HG03342 (cell line): ENCODE measurements at regions not wholly inside any gene's neighbourhood (a gene's known extent, or its start where the extent isn't known, plus 50 kb on each side); places are given as distances from the start of the nearest gene placed in this dataset.
"Not testable (repeated sequence)": the region's sequence is repeated elsewhere in the genome, so short reads cannot be mapped to it uniquely, and the experiment has no call there.

Experiments
- ATAC-seq: cut with Tn5 transposase; IDR thresholded peaks from one replicate; pipeline ENCODE4 v1.9.1; 2021; ENCODE audit warnings: mild to moderate bottlenecking, moderate library complexity; ENCODE audit not compliant: unreplicated experiment

GRCh38 chr1:761791-762190, 75.3 kb upstream of the OR4F16 start:
- not testable (repeated sequence) for ATAC-seq

DNA sequence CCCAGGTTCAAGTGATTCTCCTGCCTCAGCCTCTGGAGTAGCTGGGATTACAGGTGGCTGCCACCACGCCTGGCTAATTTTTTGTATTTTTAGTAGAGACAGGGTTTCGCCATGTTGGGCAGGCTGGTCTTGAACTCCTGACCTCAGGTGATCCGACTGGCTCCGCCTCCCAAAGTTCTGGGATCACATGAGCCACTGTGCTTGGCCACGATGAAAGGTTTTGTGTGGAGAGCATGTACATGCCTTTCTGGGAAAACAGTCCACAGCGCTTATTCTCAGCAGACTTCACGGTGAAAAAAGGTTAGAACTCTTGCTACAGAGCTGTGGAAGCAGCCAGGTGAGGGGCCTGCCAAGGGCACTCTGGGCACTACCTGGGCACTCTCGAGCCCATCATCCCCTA, 85.0 kb upstream of the OR4F16 start:
- not testable (repeated sequence) for ATAC-seq

- not testable (repeated sequence) for ATAC-seq
These were observed 91.2 kb upstream of the OR4F16 start for GRCh38 chr1:777480-778180.

GRCh38 chr1:778451-779278, 92.2 kb upstream of the OR4F16 start:
- ATAC-seq, result peak; percentile 100

GRCh38 chr1:779621-780020, 93.2 kb upstream of the OR4F16 start:
- ATAC-seq, result not testable (repeated sequence)

GRCh38 chr1:788835-789234, 102.4 kb upstream of the OR4F16 start:
- ATAC-seq, result no peak

GRCh38 chr1:789606-790005, 103.2 kb upstream of the OR4F16 start:
- not testable (repeated sequence) for ATAC-seq

DNA sequence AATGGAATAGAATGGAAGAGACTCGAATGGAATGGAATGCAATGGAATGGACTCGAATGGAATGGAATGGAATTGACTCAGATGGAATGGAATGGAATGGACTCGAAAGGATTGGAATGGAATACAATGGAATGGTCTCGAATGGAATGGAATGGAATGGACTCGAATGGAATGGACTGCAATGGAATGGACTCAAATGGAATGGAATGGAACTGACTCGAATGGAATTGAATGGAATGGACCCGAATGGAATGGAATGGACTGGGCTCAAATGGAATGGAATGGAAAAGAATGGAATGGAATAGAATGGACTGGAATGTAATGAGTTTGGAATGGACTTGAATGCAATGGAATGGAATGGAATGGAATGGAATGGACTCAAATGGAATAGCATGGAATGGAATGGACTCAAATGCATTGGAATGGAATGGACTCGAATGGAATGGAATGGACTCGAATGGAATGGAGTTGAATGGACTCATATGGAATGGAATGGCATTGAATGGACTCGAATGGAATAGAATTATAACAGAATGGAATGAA, 104.0 kb upstream of the OR4F16 start:
- ATAC-seq, result not testable (repeated sequence)

GRCh38 chr1:794310-794709, 107.9 kb upstream of the OR4F16 start:
- ATAC-seq, result not testable (repeated sequence)

- ATAC-seq, result not testable (repeated sequence)
These were observed 108.6 kb upstream of the OR4F16 start for GRCh38 chr1:794918-795584.

DNA sequence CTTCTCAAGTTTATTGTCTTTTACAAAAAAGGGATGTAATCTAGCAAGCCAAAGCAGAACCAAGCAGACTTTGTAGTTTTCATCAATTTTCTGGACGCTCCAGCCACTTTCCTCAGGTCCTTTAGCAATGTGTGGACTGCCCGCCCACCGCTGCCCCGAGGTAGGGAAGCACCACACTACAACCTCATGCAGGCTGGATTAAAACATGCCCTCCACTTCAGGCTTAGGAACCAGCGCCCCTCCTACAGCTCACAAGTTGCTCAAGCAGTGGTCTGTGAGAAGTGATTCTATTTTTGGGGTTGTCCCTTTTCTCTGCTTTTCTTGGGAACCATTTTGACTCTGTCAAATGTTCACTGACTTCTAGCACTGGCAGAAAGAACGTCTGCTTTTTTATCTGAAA, 111.2 kb upstream of the OR4F16 start:
- ATAC-seq, result not testable (repeated sequence)

DNA sequence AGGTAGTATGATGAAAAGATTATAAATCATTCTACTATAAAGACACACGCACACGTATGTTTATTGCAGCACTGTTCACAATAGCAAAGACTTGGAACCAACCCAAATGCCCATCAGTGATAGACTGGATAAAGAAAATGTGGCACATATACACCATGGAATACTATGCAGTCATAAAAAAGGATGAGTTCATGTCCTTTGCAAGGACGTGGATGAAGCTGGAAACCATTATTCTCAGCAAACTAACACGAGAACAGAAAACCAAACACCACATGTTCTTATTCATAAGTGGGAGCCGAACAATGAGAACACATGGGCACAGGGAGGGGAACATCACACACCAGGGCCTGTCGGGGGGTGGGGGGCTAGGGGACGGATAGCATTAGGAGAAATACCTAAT, 113.9 kb upstream of the OR4F16 start:
- not testable (repeated sequence) for ATAC-seq

GRCh38 chr1:804378-805115, 118.1 kb upstream of the OR4F16 start:
- peak; percentile 71 for ATAC-seq

DNA sequence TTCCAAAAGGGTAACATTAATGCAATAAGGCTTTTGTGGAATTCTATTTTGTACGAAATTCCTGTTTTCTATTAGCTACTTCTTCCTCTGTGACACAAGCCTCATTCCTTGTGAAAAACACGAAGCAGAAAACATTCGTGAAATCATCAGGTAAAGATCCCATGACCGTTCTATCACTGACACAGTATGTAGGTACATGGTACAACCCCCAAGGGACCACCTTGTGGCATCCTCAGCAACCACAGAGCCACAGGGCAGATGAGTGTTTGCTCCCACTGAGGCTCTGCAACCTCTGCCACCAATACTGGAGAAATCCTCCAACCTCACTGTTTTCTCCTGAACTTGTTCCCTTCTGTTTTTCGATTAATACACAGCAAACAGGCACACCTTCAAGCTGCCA, 118.4 kb upstream of the SAMD11 start:
- not testable (repeated sequence) for ATAC-seq

- ATAC-seq, result not testable (repeated sequence)
These were observed 116.7 kb upstream of the SAMD11 start for GRCh38 chr1:807066-807465.

DNA sequence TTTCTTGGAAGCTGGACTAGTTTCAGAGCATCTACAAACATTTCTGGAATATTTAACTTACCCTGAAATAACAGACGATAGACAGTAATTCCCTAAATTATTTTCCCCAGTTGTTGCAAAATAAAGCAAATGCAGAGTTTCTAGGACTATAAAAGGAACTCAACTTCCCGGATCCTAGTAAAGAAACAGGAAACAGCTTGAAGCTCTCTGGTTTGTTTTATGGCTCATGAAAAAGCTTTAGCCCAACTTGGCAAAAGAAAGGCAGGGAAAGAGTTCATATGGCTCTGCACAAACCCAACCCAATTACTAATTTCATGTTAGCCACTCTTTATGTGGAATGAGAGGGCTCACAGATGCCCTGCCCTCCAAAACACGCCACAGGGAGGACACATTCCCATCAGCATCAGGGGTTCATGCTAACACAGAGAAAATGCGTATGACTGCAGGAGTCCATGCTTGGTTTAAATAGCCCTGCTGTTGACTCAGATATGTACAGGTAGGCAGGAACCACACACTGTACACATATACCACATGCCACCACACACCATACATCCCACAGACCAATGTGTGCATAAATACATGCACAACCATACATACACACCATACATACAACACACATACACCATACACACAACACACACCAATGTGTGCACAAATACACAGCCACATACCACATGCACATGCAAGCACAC, 115.9 kb upstream of the SAMD11 start:
- ATAC-seq, result not testable (repeated sequence)

DNA sequence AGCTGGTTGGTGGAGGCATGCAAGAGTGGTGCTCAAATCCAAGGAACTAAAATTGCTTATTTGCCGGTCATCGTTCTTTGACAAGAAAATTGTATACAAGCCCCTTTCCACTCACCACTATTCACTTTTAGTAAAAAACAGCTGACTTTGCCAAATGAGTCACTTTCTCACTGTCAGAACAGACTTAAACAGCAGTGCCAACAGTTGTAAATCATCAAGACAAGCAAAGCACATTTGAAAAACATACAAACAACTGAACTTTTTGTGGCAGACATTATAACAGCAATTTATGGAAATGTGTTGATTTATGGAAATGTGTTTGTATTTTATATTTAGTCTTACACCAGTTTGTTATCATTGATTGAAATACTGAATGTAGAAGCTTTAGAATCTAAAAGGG, 112.8 kb upstream of the SAMD11 start:
- not testable (repeated sequence) for ATAC-seq

- ATAC-seq, result not testable (repeated sequence)
These were observed 111.1 kb upstream of the SAMD11 start for GRCh38 chr1:812535-813127.

DNA sequence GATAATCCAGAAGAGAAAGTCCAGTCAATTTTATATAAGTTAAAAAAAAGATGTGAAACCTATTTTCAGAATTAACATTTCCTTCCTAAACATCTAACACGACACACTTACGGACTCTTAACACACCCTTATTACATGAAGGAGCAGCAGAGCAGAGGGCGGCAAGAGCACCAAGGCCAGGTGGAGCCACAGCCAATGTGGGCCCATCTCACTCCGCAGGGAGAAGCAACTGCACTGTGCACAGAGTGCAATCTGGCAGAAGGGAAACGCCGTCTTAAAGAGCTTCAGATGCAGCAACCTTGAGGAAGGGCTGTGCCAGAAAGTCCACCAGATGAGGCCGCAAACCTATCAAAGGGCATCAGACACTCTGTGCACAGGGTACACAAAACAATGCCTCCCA, 109.2 kb upstream of the SAMD11 start:
- not testable (repeated sequence) for ATAC-seq
